C4-2B (cell line): ENCODE measurements at regions not wholly inside any gene's neighbourhood (a gene's known extent, or its start where the extent isn't known, plus 50 kb on each side); places are given as distances from the start of the nearest gene placed in this dataset.
"Not testable (repeated sequence)": the region's sequence is repeated elsewhere in the genome, so short reads cannot be mapped to it uniquely, and the experiment has no call there.

ENCODE experiments used
- H3K27ac ChIP-seq: fragments of 450-650 bp; 2 replicates; pipeline ENCODE4 v1.5.1; 2017
- CTCF ChIP-seq: fragments of 450-650 bp; conservative IDR thresholded peaks from 2 replicates; pipeline ENCODE4 v1.5.1; 2017; ENCODE audit warnings: mild to moderate bottlenecking
- ZFX ChIP-seq: fragments of 450-650 bp; IDR thresholded peaks from 2 replicates; pipeline ENCODE4 v1.6.1; 2017

GRCh38 chr17:31653691-31654090 lies 205.4 kb downstream of the COPRS start:
- H3K27ac ChIP-seq = no peak overlapping the region
- no peak for TF ChIP-seq CTCF
- no peak for TF ChIP-seq ZFX

- H3K27ac ChIP-seq = no peak overlapping the region
- TF ChIP-seq ZFX (no peak), CTCF (no peak)
Observed at GRCh38 chr17:31650756-31651520, 208.1 kb downstream of the COPRS start.

- TF ChIP-seq CTCF (no peak), ZFX (no peak)
- H3K27ac ChIP-seq = no peak overlapping the region
Observed at GRCh38 chr17:31649302-31649701, 209.7 kb downstream of the COPRS start.

GRCh38 chr17:31647661-31648060 lies 211.4 kb downstream of the COPRS start:
- no peak overlapping the region for H3K27ac ChIP-seq
- TF ChIP-seq CTCF = no peak
- TF ChIP-seq ZFX = no peak

- H3K27ac ChIP-seq = no peak overlapping the region
- TF ChIP-seq CTCF = no peak
- TF ChIP-seq ZFX = no peak
Observed at GRCh38 chr17:31646642-31647041, 212.4 kb downstream of the COPRS start.

GRCh38 chr17:31645351-31645750 lies 213.7 kb downstream of the COPRS start:
- TF ChIP-seq ZFX (no peak), CTCF (no peak)
- no peak overlapping the region for H3K27ac ChIP-seq

- H3K27ac ChIP-seq = no peak overlapping the region
- TF ChIP-seq ZFX (no peak), CTCF (no peak)
Observed at GRCh38 chr17:31631766-31632165, 227.3 kb downstream of the COPRS start.

- not testable (repeated sequence) for H3K27ac ChIP-seq
Observed at GRCh38 chr17:31630866-31631265, 228.2 kb downstream of the COPRS start.
